AG09309 (cell line): ENCODE measurements at regions not wholly inside any gene's neighbourhood (a gene's known extent, or its start where the extent isn't known, plus 50 kb on each side); places are given as distances from the start of the nearest gene placed in this dataset.

Experiments
- DNase-seq: peaks from one replicate; pipeline ENCODE4 v3.0.0-alpha.2; 2010; ENCODE audit warnings: low read depth
- H3K4me3 ChIP-seq: 2 replicates; pipeline ENCODE4 v1.5.1; 2011; ENCODE audit warnings: mild to moderate bottlenecking, low read depth, low read length, moderate library complexity; ENCODE audit not compliant: control insufficient read depth
- CTCF ChIP-seq: IDR thresholded peaks from 2 replicates; pipeline ENCODE4 v1.5.1; 2011; ENCODE audit warnings: mild to moderate bottlenecking, low read depth, low read length, inconsistent platforms; ENCODE audit not compliant: insufficient read depth, control insufficient read depth; ENCODE audit errors: missing control alignments

DNA sequence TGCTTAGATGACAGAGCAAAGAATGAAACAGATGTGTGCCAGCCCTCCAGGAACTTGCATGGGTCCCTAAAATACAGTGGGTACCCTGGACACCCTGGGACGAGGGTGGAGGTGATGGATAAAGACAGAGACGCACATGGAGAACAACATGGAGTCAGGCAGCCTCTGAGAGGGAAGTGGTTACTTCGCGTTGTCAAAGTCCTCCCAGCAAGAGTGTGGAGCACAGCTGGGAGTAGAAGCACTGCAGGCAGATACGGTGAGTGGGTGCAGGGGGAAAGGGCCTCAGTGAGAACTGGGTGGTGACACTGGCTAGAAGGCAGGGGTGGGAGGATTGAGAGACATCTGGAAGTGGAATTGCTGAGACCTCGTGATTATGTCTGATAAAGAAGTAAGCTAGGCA is 70.8 kb upstream of the PRR20G start:
- no peak for TF ChIP-seq CTCF

GRCh38 chr3:127356381-127356780 is 68.5 kb upstream of the PRR20G start:
- DNase-seq = no peak
- no peak for TF ChIP-seq CTCF
- no peak overlapping the region for H3K4me3 ChIP-seq

More for the DNA sequence above, 70.8 kb upstream of the PRR20G start:
- no peak for DNase-seq
- no peak overlapping the region for H3K4me3 ChIP-seq

GRCh38 chr3:127354761-127355160 is 66.9 kb upstream of the PRR20G start:
- TF ChIP-seq CTCF = no peak
- DNase-seq = no peak
- H3K4me3 ChIP-seq = no peak overlapping the region

GRCh38 chr3:127352612-127353011 is 64.8 kb upstream of the PRR20G start:
- H3K4me3 ChIP-seq = no peak overlapping the region
- TF ChIP-seq CTCF = no peak
- DNase-seq = no peak

GRCh38 chr3:127351775-127352350 is 64.0 kb upstream of the PRR20G start:
- no peak overlapping the region for H3K4me3 ChIP-seq
- no peak for TF ChIP-seq CTCF
- no peak for DNase-seq

- TF ChIP-seq CTCF = no peak
- H3K4me3 ChIP-seq = no peak overlapping the region
- no peak for DNase-seq
These were observed 63.5 kb upstream of the PRR20G start for GRCh38 chr3:127351321-127351720.
